H1 (cell line): ENCODE measurements at regions not wholly inside any gene's neighbourhood (a gene's known extent, or its start where the extent isn't known, plus 50 kb on each side); places are given as distances from the start of the nearest gene placed in this dataset.

Experiments
- CTCF ChIA-PET: fragments of 300-600 bp; sonication (Branson Sonifier 250); formaldehyde crosslinking; loops from one replicate; lab custom pipeline; 2021; ENCODE audit not compliant: partially characterized antibody; lab: Charles Lee
- POLR2A ChIA-PET: fragments of 300-600 bp; sonication (Branson Sonifier 250); formaldehyde crosslinking; loops from one replicate; lab custom pipeline; 2021; ENCODE audit warnings: inconsistent platforms; ENCODE audit not compliant: partially characterized antibody; lab: Charles Lee
- DNase-seq, 2 experiments: peaks; one replicate each; pipeline versions ENCODE4 v3.0.0 to v3.0.0-alpha.2; 2010 to 2022; ENCODE audit warnings: low spot score in 2 of 2, low read depth in 1 of 2, mixed read lengths in 1 of 2
- FAIRE-seq: peaks from 2 replicates; lab custom pipeline; 2011; peaks lifted over from hg19 to GRCh38; lab: Jason Lieb, UNC
- H2AFZ ChIP-seq: 2 replicates; pipeline ENCODE4 v1.8.1; 2012; ENCODE audit warnings: low read length, inconsistent platforms
- H2AK5ac ChIP-seq: 2 replicates; pipeline ENCODE4 v1.6.1; 2013; ENCODE audit warnings: low read depth, low read length
- H2BK120ac ChIP-seq: replicated peaks from 2 replicates; pipeline ENCODE3; 2013; ENCODE audit warnings: low read depth, low read length, inconsistent platforms
- H2BK12ac ChIP-seq: 2 replicates; pipeline ENCODE4 v1.6.1; 2013; ENCODE audit warnings: low read depth, low read length
- H2BK15ac ChIP-seq: 2 replicates; pipeline ENCODE4 v1.6.1; 2013; ENCODE audit warnings: low read length
- H2BK20ac ChIP-seq: 2 replicates; pipeline ENCODE4 v1.6.1; 2013; ENCODE audit warnings: low read length
- H2BK5ac ChIP-seq: 2 replicates; pipeline ENCODE4 v1.6.1; 2013; ENCODE audit warnings: low read depth, low read length
- H3K14ac ChIP-seq: 2 replicates; pipeline ENCODE4 v1.6.1; 2013; ENCODE audit warnings: inconsistent platforms; ENCODE audit not compliant: insufficient read length
- H3K18ac ChIP-seq: 2 replicates; pipeline ENCODE4 v1.6.1; 2013; ENCODE audit warnings: low read length; ENCODE audit errors: extremely low read depth
- H3K23ac ChIP-seq: 2 replicates; pipeline ENCODE4 v1.6.1; 2013; ENCODE audit warnings: inconsistent platforms; ENCODE audit not compliant: insufficient read length
- H3K23me2 ChIP-seq: 2 replicates; pipeline ENCODE4 v1.6.1; 2013; ENCODE audit warnings: low read depth, low read length
- H3K27ac ChIP-seq: 2 replicates; pipeline ENCODE4 v1.6.1; 2011; ENCODE audit warnings: low read depth, low read length, inconsistent platforms
- H3K27me3 ChIP-seq, 4 experiments: replicated peaks in 1 of 4; 1 replicate in 1 of 4; 2 replicates in 3 of 4; pipeline versions ENCODE4 v1.6.1 to v1.8.1; 2011 to 2013; ENCODE audit warnings: low read length in 3 of 4, mild to moderate bottlenecking in 3 of 4, inconsistent platforms in 2 of 4, mixed read lengths in 2 of 4, moderate library complexity in 1 of 4; ENCODE audit not compliant: control insufficient read depth in 3 of 4, insufficient read depth in 3 of 4; ENCODE audit errors: extremely low read depth in 1 of 4
- H3K36me3 ChIP-seq, 4 experiments: 2 replicates each; pipeline versions ENCODE4 v1.6.1 to v1.8.1; 2011 to 2013; ENCODE audit warnings: mild to moderate bottlenecking in 4 of 4, low read length in 3 of 4, moderate library complexity in 2 of 4, control low read depth in 1 of 4, inconsistent platforms in 1 of 4; ENCODE audit not compliant: insufficient read depth in 4 of 4, control insufficient read depth in 2 of 4
- H3K4ac ChIP-seq: replicated peaks from 2 replicates; pipeline ENCODE3; 2013; ENCODE audit warnings: low read length, low read depth, mixed read lengths, inconsistent platforms; ENCODE audit not compliant: insufficient read length
- H3K4me1 ChIP-seq, 4 experiments: replicated peaks in 1 of 4; 1 replicate in 1 of 4; 2 replicates in 3 of 4; pipeline versions ENCODE4 v1.6.1 to v1.8.1; 2011 to 2013; ENCODE audit warnings: low read length in 3 of 4, inconsistent platforms in 2 of 4, mixed read lengths in 1 of 4; ENCODE audit not compliant: insufficient read depth in 4 of 4, control insufficient read depth in 3 of 4
- H3K4me2 ChIP-seq, 2 experiments: 2 replicates each; pipeline versions ENCODE4 v1.6.1 to v1.8.1; 2011 to 2013; ENCODE audit warnings: low read depth in 2 of 2, low read length in 2 of 2, control low read depth in 1 of 2, inconsistent platforms in 1 of 2, mild to moderate bottlenecking in 1 of 2; ENCODE audit not compliant: insufficient read depth in 1 of 2
- H3K4me3 ChIP-seq, 4 experiments: fragments of 200-600, 300-600 bp in 1 of 4; sonication (generic), shearing (Covaris generic), sonication (Bioruptor Twin) in 1 of 4; 2 replicates each; pipeline versions ENCODE4 v1.5.1 to v1.8.1; 2011 to 2016; ENCODE audit warnings: low read length in 4 of 4, low read depth in 3 of 4, control low read depth in 2 of 4, inconsistent platforms in 2 of 4, mild to moderate bottlenecking in 2 of 4, mixed read lengths in 1 of 4, moderate library complexity in 1 of 4; ENCODE audit not compliant: insufficient read depth in 2 of 4; ENCODE audit errors: extremely low read depth in 1 of 4
- H3K56ac ChIP-seq: replicated peaks from 2 replicates; pipeline ENCODE3; 2013; ENCODE audit warnings: low read depth, mild to moderate bottlenecking, mixed read lengths, low read length, inconsistent platforms; ENCODE audit not compliant: insufficient read length
- H3K79me1 ChIP-seq: 2 replicates; pipeline ENCODE4 v1.6.1; 2013; ENCODE audit warnings: low read depth, low read length, control low read depth
- H3K79me2 ChIP-seq, 2 experiments: 2 replicates each; pipeline versions ENCODE4 v1.6.1 to v1.8.1; 2012 to 2013; ENCODE audit warnings: low read length in 2 of 2, mild to moderate bottlenecking in 2 of 2, inconsistent platforms in 1 of 2; ENCODE audit not compliant: insufficient read depth in 2 of 2, control insufficient read depth in 1 of 2
- H3K9ac ChIP-seq, 4 experiments: replicated peaks in 1 of 4; 1 replicate in 1 of 4; 2 replicates in 3 of 4; pipeline versions ENCODE4 v1.6.1 to v1.8.1; 2011 to 2013; ENCODE audit warnings: low read depth in 3 of 4, low read length in 3 of 4, control low read depth in 2 of 4, mild to moderate bottlenecking in 2 of 4, moderate library complexity in 2 of 4, inconsistent platforms in 1 of 4; ENCODE audit errors: extremely low read depth in 1 of 4
- H3K9me3 ChIP-seq, 2 experiments: 2 replicates each; pipeline versions ENCODE4 v1.6.1 to v1.8.1; 2012 to 2013; ENCODE audit warnings: mild to moderate bottlenecking in 2 of 2, moderate library complexity in 2 of 2, control low read depth in 1 of 2, inconsistent platforms in 1 of 2, low read depth in 1 of 2, low read length in 1 of 2, mixed read lengths in 1 of 2; ENCODE audit not compliant: insufficient read depth in 2 of 2
- H4K20me1 ChIP-seq, 2 experiments: replicated peaks in 1 of 2; 2 replicates each; pipeline versions ENCODE3 to v1.8.1; 2011 to 2013; ENCODE audit warnings: inconsistent platforms in 2 of 2, low read length in 2 of 2, mild to moderate bottlenecking in 1 of 2; ENCODE audit not compliant: insufficient read depth in 2 of 2, control insufficient read depth in 1 of 2
- H4K5ac ChIP-seq: 2 replicates; pipeline ENCODE4 v1.6.1; 2013; ENCODE audit warnings: low read length, low read depth, mixed read lengths, inconsistent platforms; ENCODE audit not compliant: insufficient read length
- H4K8ac ChIP-seq: 2 replicates; pipeline ENCODE4 v1.8.0; 2013; ENCODE audit warnings: mild to moderate bottlenecking, moderate library complexity, low read length, inconsistent platforms; ENCODE audit not compliant: insufficient read depth; ENCODE audit errors: extremely low read depth
- H4K91ac ChIP-seq: replicated peaks from 2 replicates; pipeline ENCODE3; 2013; ENCODE audit warnings: low read length, mixed read lengths, inconsistent platforms; ENCODE audit not compliant: insufficient read length
- BACH1 ChIP-seq: IDR thresholded peaks from 2 replicates; pipeline ENCODE4 v1.6.1; 2012; ENCODE audit warnings: low read length, improper control_type of control experiment
- CEBPB ChIP-seq: IDR thresholded peaks from 2 replicates; pipeline ENCODE4 v1.6.1; 2012; ENCODE audit warnings: low read depth, low read length
- CTBP2 ChIP-seq: IDR thresholded peaks from 2 replicates; pipeline ENCODE4 v1.7.0; 2011; ENCODE audit warnings: borderline replicate concordance, mild to moderate bottlenecking, moderate library complexity, mixed read lengths, low read length; ENCODE audit not compliant: insufficient read depth, insufficient read length
- EGR1 ChIP-seq: IDR thresholded peaks from 2 replicates; pipeline ENCODE4 v1.6.1; 2011; ENCODE audit warnings: low read depth, low read length, borderline replicate concordance
- JUN ChIP-seq: IDR thresholded peaks from 2 replicates; pipeline ENCODE4 v1.6.1; 2011; ENCODE audit warnings: low read depth, mild to moderate bottlenecking, improper control_type of control experiment, low read length
- KDM1A ChIP-seq: fragments of 200-600, 300-600 bp; sonication (generic); IDR thresholded peaks from 2 replicates; pipeline ENCODE4 v1.7.1; 2016; ENCODE audit warnings: mild to moderate bottlenecking, low read length, borderline replicate concordance
- NANOG ChIP-seq: IDR thresholded peaks from 2 replicates; pipeline ENCODE4 v1.6.1; 2011; ENCODE audit warnings: low read length, low read depth, mild to moderate bottlenecking, inconsistent platforms; ENCODE audit not compliant: insufficient read depth, poor library complexity, severe bottlenecking
- NRF1 ChIP-seq: IDR thresholded peaks from 2 replicates; pipeline ENCODE4 v1.6.1; 2011; ENCODE audit warnings: mild to moderate bottlenecking, low read depth, low read length, improper control_type of control experiment
- PHF8 ChIP-seq: fragments of 200-600 bp; sonication (generic); conservative IDR thresholded peaks from 2 replicates; pipeline ENCODE4 v1.7.1; 2012; ENCODE audit warnings: low read depth, mild to moderate bottlenecking, inconsistent platforms, low read length, moderate library complexity
- POLR2A ChIP-seq, 2 experiments: IDR thresholded peaks; 1 replicate in 1 of 2; 2 replicates in 1 of 2; pipeline ENCODE4 v1.6.1; 2011; ENCODE audit warnings: low read depth in 2 of 2, low read length in 2 of 2, mild to moderate bottlenecking in 2 of 2; ENCODE audit errors: control extremely low read depth in 1 of 2
- RXRA ChIP-seq: IDR thresholded peaks from 2 replicates; pipeline ENCODE4 v1.6.1; 2011; ENCODE audit warnings: low read depth, mild to moderate bottlenecking, low read length, moderate library complexity; ENCODE audit not compliant: insufficient read depth
- SIX5 ChIP-seq: IDR thresholded peaks from 2 replicates; pipeline ENCODE4 v1.6.1; 2011; ENCODE audit warnings: mild to moderate bottlenecking, low read depth, low read length
- TAF7 ChIP-seq: optimal IDR thresholded peaks from 2 replicates; pipeline ENCODE3; 2011; ENCODE audit warnings: low read depth, mild to moderate bottlenecking, inconsistent platforms, low read length, moderate library complexity, borderline replicate concordance
- TCF12 ChIP-seq: IDR thresholded peaks from 2 replicates; pipeline ENCODE4 v1.6.1; 2011; ENCODE audit warnings: low read depth, mild to moderate bottlenecking, low read length
- TEAD4 ChIP-seq: IDR thresholded peaks from 2 replicates; pipeline ENCODE4 v1.6.1; 2012; ENCODE audit warnings: low read depth, low read length, inconsistent platforms, mixed read lengths
- YY1 ChIP-seq: IDR thresholded peaks from 2 replicates; pipeline ENCODE4 v1.6.1; 2011; ENCODE audit warnings: low read depth, mild to moderate bottlenecking, low read length
- ZNF274 ChIP-seq: IDR thresholded peaks from 2 replicates; pipeline ENCODE4 v1.7.0; 2012; ENCODE audit warnings: low read length, borderline replicate concordance; ENCODE audit errors: extremely low read depth
- WGBS, 2 experiments: shearing (Covaris generic) in 1 of 2; methylation state at CpG; one replicate each; pipeline versions ENCODE4 v1.1.6 to v1.1.7; 2013 to 2015; ENCODE audit warnings: low lambda C conversion rate in 2 of 2, mixed read lengths in 2 of 2, inconsistent platforms in 1 of 2, low coverage in 1 of 2, missing lambda C conversion rate in 1 of 2; ENCODE audit not compliant: insufficient replicate concordance in 2 of 2, insufficient coverage in 1 of 2, insufficient read length in 1 of 2; ENCODE audit errors: extremely low coverage in 1 of 2, missing lambda C conversion rate in 1 of 2; 5-methylcytosine and 5-hydroxymethylcytosine counted together

DNA sequence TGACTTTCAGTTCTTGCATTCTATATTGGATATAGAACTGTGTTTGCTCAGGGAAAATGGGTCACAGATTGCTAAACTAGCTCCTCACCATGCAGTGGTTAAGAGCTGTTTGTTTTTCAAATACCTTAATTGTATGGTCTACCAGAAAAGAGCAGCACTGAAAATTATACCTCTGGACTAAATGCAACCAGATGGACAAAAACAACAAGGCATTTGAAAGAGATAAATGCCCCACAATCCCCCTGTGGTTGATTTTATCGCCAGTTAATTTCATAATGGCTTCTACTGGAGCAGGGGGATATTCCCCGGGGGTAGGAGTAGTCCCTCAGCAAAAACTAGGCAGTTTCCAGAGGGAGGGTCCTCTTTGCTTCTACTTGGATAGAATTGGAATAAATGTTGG, 267.9 kb upstream of the TNP1 start:
- H3K27me3 ChIP-seq = no peaks in the 10 kb centered on the region
- H2BK20ac ChIP-seq = no peak overlapping the region
- no peak overlapping the region for H4K8ac ChIP-seq
- no peak overlapping the region for H2BK15ac ChIP-seq
- 97% methylated on average over 2 of the region's 2 CpGs; no CpG with 5 or more reads in 1 of the 2 experiments for WGBS, 2 experiments
- FAIRE-seq = no peak
- H2AFZ ChIP-seq = no peak overlapping the region
- no peaks in the 10 kb centered on the region for H4K20me1 ChIP-seq
- no peak overlapping the region for H3K4me2 ChIP-seq
- no peak overlapping the region for H3K23ac ChIP-seq
- ChIA-PET POLR2A (no interaction called here), CTCF (interaction anchor here (0.6 to 1.9 kb wide), 8 partner anchors 10 to 438 kb away, joined by 3 to 5 read pairs (median 4); no protein-coding TSS in a partner anchor)
- no peak for DNase-seq
- no peaks in the 10 kb centered on the region for H3K9me3 ChIP-seq
- H2BK5ac ChIP-seq = no peak overlapping the region
- no peak overlapping the region for H3K27ac ChIP-seq
- H3K36me3 ChIP-seq = no peaks in the 10 kb centered on the region; a peak in 1 of 8 replicates
- H2BK120ac ChIP-seq = no peak overlapping the region
- no peaks in the 10 kb centered on the region for H3K79me2 ChIP-seq
- no peak overlapping the region for H2BK12ac ChIP-seq
- H3K4me1 ChIP-seq = no peaks in the 10 kb centered on the region
- no peaks in the 10 kb centered on the region for H3K79me1 ChIP-seq
- H4K91ac ChIP-seq = no peak overlapping the region
- no peak overlapping the region for H3K4ac ChIP-seq
- no peak overlapping the region for H2AK5ac ChIP-seq
- H3K23me2 ChIP-seq = no peaks in the 10 kb centered on the region
- H3K18ac ChIP-seq = no peak overlapping the region
- no peak overlapping the region for H4K5ac ChIP-seq
- H3K14ac ChIP-seq = no peak overlapping the region
- no peak overlapping the region for H3K4me3 ChIP-seq
- H3K9ac ChIP-seq = no peak overlapping the region
- H3K56ac ChIP-seq = no peak overlapping the region
- TF ChIP-seq NANOG = no peak
- TF ChIP-seq YY1 = no peak
- TF ChIP-seq POLR2A (IDR thresholded peaks at IDR 0.05; ENCODE audit: control extremely low read depth in 1 of 2, low read depth in 2 of 2, low read length in 2 of 2) = no peak
- no peak for TF ChIP-seq KDM1A
- no peak for TF ChIP-seq TEAD4
- no peak for TF ChIP-seq RXRA
- no peak for TF ChIP-seq TCF12
- no peak for TF ChIP-seq CEBPB
- no peak for TF ChIP-seq BACH1
- no peak for TF ChIP-seq PHF8
- no peak for TF ChIP-seq SIX5
- TF ChIP-seq TAF7 = no peak
- TF ChIP-seq EGR1 = no peak
- TF ChIP-seq ZNF274 = no peak
- TF ChIP-seq JUN = no peak
- TF ChIP-seq NRF1 = no peak
- TF ChIP-seq CTBP2 = no peak
